ENCODE measurements at regions not wholly inside any gene's neighbourhood (a gene's known extent, or its start where the extent isn't known, plus 50 kb on each side); places are given as distances from the start of the nearest gene placed in this dataset.

GRCh38 chr15:91472316-91472756 lies 372.3 kb downstream of the SV2B start:
- DNase-seq (ENCODE audit: low spot score), result peak; percentile 31

GRCh38 chr15:91473894-91474545 lies 374.0 kb downstream of the SV2B start:
- no peak for DNase-seq (ENCODE audit: low spot score)

GRCh38 chr15:91476861-91477260 lies 376.6 kb upstream of the SLCO3A1 start:
- DNase-seq (ENCODE audit: low spot score), result no peak

- no peak for DNase-seq (ENCODE audit: low spot score)
These were observed 374.8 kb upstream of the SLCO3A1 start for GRCh38 chr15:91478717-91479191.

GRCh38 chr15:91480426-91480825 lies 373.1 kb upstream of the SLCO3A1 start:
- DNase-seq (ENCODE audit: low spot score), result no peak

GRCh38 chr15:91482799-91483198 lies 370.7 kb upstream of the SLCO3A1 start:
- DNase-seq (ENCODE audit: low spot score), result no peak

DNA sequence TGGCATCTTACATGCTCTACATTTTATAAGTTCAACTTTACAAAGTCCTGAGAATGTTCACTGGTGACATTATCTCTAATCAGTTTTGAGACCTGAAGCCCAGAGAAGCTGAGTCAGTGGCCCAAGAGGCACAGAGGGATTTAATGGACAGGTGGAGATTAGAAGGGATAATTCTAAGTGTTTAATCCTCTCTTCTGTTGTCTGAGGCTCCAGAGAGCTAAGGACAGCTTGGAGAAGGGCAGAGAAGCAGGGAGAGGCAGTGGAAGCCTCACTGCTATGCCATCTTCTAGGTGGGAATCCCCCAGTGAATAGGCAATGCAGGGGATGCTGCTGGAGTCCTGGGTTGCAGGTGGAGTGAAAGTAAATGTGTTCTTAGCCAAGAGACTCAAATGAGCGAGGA lies 369.4 kb upstream of the SLCO3A1 start:
- no peak for DNase-seq (ENCODE audit: low spot score)

GRCh38 chr15:91488452-91488851 lies 365.1 kb upstream of the SLCO3A1 start:
- DNase-seq (ENCODE audit: low spot score), result no peak

DNA sequence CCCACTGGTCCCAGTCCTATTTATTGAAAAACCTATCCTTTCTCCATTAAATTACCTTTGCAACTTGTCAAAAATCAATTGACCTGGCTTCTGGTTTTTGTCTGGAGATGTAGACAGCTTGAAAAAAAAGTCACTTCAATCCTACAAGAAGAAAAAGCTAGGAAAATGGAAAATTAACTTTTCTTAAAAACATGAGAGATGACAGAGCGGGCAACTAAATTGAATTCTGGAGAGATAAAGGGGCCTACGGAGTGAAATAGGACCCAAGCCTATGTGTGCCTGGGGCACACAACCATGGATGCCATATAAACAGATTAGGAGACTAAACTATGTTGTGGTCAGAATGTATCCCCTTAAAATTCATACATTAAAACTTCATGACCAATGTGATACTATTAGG lies 363.3 kb upstream of the SLCO3A1 start:
- no peak for DNase-seq (ENCODE audit: low spot score)

DNA sequence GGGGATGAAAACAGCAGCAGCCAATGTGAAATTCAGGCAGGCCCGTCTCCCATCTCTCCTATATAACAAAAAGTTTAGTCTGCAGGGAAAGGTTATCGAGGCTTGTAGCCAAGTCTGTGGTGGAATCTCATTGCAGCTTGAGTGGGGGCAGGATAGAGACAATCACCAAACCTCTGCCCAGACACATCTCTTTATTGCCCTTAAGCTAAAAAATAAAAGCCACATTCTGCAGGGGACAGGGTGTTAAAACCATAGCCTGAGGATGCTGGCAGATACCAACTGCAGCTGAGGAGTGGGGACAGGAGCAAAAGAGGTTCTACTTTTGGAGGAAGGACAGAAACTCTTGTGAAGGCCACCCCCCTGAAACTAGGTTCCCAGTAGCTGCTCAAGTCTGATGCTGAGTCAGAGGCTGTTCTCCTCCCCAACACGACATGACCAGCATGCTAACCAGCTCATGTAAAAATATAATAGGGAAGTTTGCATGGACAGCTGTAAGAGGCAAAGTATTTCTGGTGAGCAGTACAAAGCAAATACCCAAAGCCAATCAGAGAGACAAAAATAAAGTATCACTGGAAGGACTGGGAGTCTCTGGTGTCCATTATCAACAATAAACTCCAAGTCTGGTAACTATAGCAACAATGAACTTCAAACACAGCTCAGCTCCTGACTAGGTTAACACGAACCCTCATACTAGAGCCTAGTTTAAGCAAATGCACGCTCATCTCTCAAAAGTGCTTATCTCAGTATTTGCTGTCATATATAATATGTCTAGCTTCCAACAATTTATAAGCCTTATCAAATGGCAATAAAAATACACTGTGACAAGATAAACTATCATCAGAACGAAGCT lies 362.2 kb upstream of the SLCO3A1 start:
- DNase-seq (ENCODE audit: low spot score), result no peak

DNA sequence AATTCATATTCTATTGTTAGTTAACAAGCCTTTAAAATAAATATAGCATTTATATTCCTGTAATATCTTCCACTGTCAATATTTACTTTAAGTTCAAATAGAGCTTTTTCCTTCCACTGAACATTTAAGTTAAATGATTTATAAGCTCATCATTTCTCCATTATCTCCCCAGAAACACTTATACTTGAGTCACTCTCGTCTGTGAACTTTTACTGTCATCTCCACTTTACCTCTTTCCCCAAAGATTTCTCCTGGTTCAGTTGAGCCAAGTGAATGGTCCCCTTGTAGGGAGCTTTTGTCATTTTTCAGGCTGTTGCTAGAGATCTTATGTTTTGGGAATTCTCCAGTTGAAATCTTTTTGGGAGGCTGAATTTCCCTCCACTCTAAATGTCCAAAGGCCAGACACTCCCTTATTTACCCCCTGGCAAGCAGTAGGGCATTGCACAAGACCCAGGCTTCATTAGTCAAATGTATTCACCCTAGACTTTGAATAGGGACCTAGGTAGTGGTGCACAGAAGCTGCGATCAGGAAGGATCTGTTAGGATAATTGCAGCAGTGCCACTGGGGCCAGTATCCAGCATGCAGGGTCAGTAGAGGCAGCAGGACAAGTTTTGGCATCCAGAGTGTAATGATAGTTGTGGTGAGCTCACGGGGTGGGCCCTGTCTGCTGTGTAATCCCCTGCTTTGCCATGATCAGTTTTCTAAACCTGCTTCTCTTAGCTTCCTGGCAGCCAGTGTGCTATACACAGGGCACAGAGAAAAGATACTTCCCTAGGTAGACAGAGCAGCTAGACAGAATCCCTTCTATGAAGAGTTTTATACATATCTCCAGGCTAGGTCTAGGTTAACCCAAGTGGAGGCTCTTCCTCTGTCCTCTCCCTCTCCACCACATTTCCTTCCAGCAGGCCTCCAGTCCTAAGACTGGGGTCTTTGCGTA lies 356.5 kb upstream of the SLCO3A1 start:
- DNase-seq (ENCODE audit: low spot score), result no peak

- DNase-seq (ENCODE audit: low spot score), result no peak
These were observed 355.3 kb upstream of the SLCO3A1 start for GRCh38 chr15:91498046-91498748.

DNA sequence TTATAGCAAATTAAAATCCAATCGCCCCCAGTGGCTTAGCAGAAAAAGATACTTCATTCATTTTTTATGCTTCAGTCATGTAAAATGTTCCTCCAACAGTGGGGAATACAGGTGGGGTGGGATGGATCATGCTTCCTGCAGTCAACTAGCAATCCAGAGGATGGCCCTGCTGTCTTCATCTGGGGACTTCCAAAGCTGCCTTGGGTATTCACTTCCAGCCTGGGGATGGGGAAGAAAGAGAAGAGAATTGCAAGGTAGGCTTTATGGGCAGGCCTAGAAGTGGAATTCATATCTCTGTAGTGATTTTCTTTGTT lies 354.8 kb upstream of the SLCO3A1 start:
- DNase-seq (ENCODE audit: low spot score), result no peak

- DNase-seq (ENCODE audit: low spot score), result no peak
These were observed 353.6 kb upstream of the SLCO3A1 start for GRCh38 chr15:91499774-91500383.

DNA sequence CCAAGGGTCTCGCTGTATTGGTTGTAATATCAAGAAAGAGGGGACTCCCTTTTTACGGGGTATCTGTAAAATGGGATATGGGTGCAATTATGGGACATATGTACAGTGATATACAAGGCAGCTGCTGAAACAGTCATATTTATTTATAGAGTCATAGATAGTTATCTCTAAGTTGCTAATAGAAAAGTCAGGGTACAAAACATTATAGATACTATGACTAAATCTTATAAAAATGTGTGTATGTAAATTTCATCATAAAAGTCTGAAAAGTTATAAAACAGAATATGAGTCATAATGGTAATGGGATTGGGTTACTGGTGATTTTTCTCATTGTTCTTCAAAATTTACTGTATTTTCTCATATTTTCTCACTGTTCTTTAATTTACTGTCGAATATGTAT lies 344.9 kb upstream of the SLCO3A1 start:
- no peak for DNase-seq (ENCODE audit: low spot score)

GRCh38 chr15:91514147-91514546 lies 339.4 kb upstream of the SLCO3A1 start:
- DNase-seq (ENCODE audit: low spot score), result no peak

DNA sequence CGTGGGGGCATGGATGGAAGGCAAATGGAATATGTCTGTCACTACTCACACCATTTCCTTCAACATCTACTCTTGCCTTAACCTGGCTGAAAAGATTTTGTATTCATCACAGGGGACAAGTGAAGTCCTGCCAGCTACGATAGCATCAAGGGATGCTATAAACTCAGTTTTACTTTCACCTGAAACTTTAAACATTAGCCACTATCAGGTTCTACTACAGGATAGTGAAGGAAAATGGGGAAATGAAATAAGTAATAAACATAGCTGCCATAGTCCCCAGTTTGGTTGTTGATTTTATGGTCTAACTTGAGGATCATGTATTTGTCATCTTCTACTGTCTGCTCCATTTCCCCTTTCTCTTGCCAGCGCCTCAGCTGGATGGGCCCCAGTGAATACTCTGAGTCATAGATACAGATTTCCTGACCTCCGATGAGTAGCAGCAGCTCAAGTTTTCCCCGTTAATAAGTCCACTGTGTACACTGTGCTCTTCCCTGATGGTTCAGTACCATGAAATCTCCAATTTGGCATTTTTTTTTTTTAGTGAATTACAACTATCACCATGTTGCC lies 338.2 kb upstream of the SLCO3A1 start:
- no peak for DNase-seq (ENCODE audit: low spot score)

GRCh38 chr15:91516866-91517265 lies 336.6 kb upstream of the SLCO3A1 start:
- no peak for DNase-seq (ENCODE audit: low spot score)

DNA sequence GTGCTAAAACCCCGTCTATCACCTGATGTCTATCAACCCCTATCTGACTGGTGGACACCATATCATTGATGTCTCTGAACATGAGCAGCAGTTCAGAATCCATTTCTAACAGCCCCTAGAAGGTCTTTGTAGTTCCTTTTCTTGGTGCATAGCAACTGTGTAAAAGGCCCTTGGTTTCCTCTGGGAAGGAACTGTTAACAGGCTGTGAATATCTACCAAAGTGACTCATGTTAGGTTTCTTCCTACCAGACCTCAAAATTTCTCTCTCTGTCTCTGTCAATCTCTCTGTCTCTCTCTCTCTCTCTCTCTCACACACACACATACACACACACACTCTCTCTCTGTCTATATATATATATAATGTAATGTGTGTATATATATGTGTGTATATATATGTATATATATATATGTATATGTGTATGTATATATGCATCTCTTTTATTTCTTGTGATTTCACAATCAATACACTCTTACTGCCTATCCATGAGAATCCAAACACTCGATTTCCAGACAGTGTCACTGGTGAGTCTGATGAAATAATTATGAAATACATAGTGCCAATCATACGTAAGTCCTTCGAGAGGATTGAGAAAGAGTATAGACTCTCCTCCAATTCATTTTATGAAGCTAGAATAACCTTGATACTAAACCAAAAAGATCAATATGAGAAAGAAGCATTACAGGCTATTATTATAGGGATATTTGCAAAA lies 335.9 kb upstream of the SLCO3A1 start:
- no peak for DNase-seq (ENCODE audit: low spot score)

- DNase-seq (ENCODE audit: low spot score), result no peak
These were observed 332.7 kb upstream of the SLCO3A1 start for GRCh38 chr15:91520850-91521249.

Data from HT-29 (cell line).